Liver (tissue), 8 donors: ENCODE measurements at regions not wholly inside any gene's neighbourhood (a gene's known extent, or its start where the extent isn't known, plus 50 kb on each side); places are given as distances from the start of the nearest gene placed in this dataset.

ENCODE experiments used
- DNase-seq: peaks from one replicate; pipeline ENCODE4 v3.0.0-alpha.2; 2017; ENCODE audit warnings: low spot score
- H3K27ac ChIP-seq, 2 donors: one replicate each; pipeline ENCODE4 v1.7.0; 2013; ENCODE audit warnings: inconsistent platforms in 2 of 2, low read length in 2 of 2, control low read depth in 1 of 2, low read depth in 1 of 2, mild to moderate bottlenecking in 1 of 2
- H3K27me3 ChIP-seq, 4 donors: one replicate each; pipeline versions ENCODE4 v1.6.1 to v1.7.0; 2013; ENCODE audit warnings: low read length in 3 of 4, inconsistent platforms in 1 of 4, mild to moderate bottlenecking in 1 of 4, moderate library complexity in 1 of 4; ENCODE audit not compliant: control insufficient read depth in 4 of 4, insufficient read depth in 4 of 4
- H3K36me3 ChIP-seq, 4 donors: one replicate each; pipeline versions ENCODE4 v1.6.1 to v1.7.0; 2013; ENCODE audit warnings: low read length in 3 of 4, mild to moderate bottlenecking in 3 of 4, low read depth in 1 of 4, moderate library complexity in 1 of 4; ENCODE audit not compliant: control insufficient read depth in 4 of 4, insufficient read depth in 3 of 4
- H3K4me1 ChIP-seq, 4 donors: one replicate each; pipeline versions ENCODE4 v1.6.1 to v1.7.0; 2013; ENCODE audit warnings: low read length in 3 of 4, mild to moderate bottlenecking in 3 of 4, moderate library complexity in 1 of 4; ENCODE audit not compliant: control insufficient read depth in 4 of 4, insufficient read depth in 4 of 4
- H3K4me3 ChIP-seq, 3 donors: one replicate each; pipeline versions ENCODE4 v1.6.1 to v1.7.0; 2013; ENCODE audit warnings: low read length in 3 of 3, control low read depth in 1 of 3, low read depth in 1 of 3, mild to moderate bottlenecking in 1 of 3
- H3K9ac ChIP-seq, 2 donors: one replicate each; pipeline ENCODE4 v1.7.0; 2013; ENCODE audit warnings: low read length in 2 of 2, mild to moderate bottlenecking in 2 of 2, moderate library complexity in 2 of 2, control low read depth in 1 of 2, low read depth in 1 of 2
- H3K9me3 ChIP-seq, 4 donors: one replicate each; pipeline versions ENCODE4 v1.6.1 to v1.7.0; 2013; ENCODE audit warnings: low read length in 3 of 4; ENCODE audit not compliant: control insufficient read depth in 4 of 4
- ATF3 ChIP-seq: IDR thresholded peaks from 2 replicates; pipeline ENCODE4 v1.6.1; 2016; ENCODE audit warnings: antibody characterized with exemption
- CTCF ChIP-seq: fragments of 150-350 bp; IDR thresholded peaks from 2 replicates; pipeline ENCODE4 v1.5.1; 2017; ENCODE audit warnings: improper control_type of control experiment, low read depth, low read length; ENCODE audit not compliant: missing input control
- EGR1 ChIP-seq, 2 donors: IDR thresholded peaks; 2 replicates each; pipeline ENCODE4 v1.6.1; 2016 to 2018; ENCODE audit warnings: antibody characterized with exemption in 2 of 2, low read depth in 2 of 2
- FOXA1 ChIP-seq: IDR thresholded peaks from 2 replicates; pipeline ENCODE4 v1.6.1; 2016; ENCODE audit warnings: antibody characterized with exemption
- FOXA2 ChIP-seq: IDR thresholded peaks from 2 replicates; pipeline ENCODE4 v1.6.1; 2016; ENCODE audit warnings: antibody characterized with exemption
- GABPA ChIP-seq, 2 donors: IDR thresholded peaks in 1 of 2; conservative IDR thresholded peaks in 1 of 2; 2 replicates each; pipeline ENCODE4 v1.6.1; 2016; ENCODE audit warnings: antibody characterized with exemption in 2 of 2, mild to moderate bottlenecking in 1 of 2, moderate library complexity in 1 of 2
- HNF4A ChIP-seq, 2 donors: conservative IDR thresholded peaks; 2 replicates each; pipeline ENCODE4 v1.6.1; 2016; ENCODE audit warnings: antibody characterized with exemption in 2 of 2, mild to moderate bottlenecking in 2 of 2
- HNF4G ChIP-seq: IDR thresholded peaks from 2 replicates; pipeline ENCODE4 v1.6.1; 2016; ENCODE audit warnings: antibody characterized with exemption
- JUND ChIP-seq, 2 donors: IDR thresholded peaks; 2 replicates each; pipeline ENCODE4 v1.6.1; 2016; ENCODE audit warnings: antibody characterized with exemption in 2 of 2
- MAX ChIP-seq: IDR thresholded peaks from 2 replicates; pipeline ENCODE4 v1.6.1; 2016; ENCODE audit warnings: antibody characterized with exemption
- NR2F2 ChIP-seq: IDR thresholded peaks from 2 replicates; pipeline ENCODE4 v1.6.1; 2016; ENCODE audit warnings: antibody characterized with exemption
- RAD21 ChIP-seq, 2 donors: IDR thresholded peaks; 2 replicates each; pipeline ENCODE4 v1.6.1; 2016; ENCODE audit warnings: antibody characterized with exemption in 2 of 2, mild to moderate bottlenecking in 2 of 2
- REST ChIP-seq: IDR thresholded peaks from 2 replicates; pipeline ENCODE4 v1.6.1; 2016; ENCODE audit warnings: antibody characterized with exemption, mild to moderate bottlenecking
- RXRA ChIP-seq, 2 donors: IDR thresholded peaks; 2 replicates each; pipeline ENCODE4 v1.6.1; 2017 to 2018; ENCODE audit warnings: antibody characterized with exemption in 2 of 2, mild to moderate bottlenecking in 1 of 2
- SP1 ChIP-seq: IDR thresholded peaks from 2 replicates; pipeline ENCODE4 v1.6.1; 2018; ENCODE audit warnings: antibody characterized with exemption, mild to moderate bottlenecking
- TAF1 ChIP-seq: conservative IDR thresholded peaks from 2 replicates; pipeline ENCODE4 v1.6.1; 2016; ENCODE audit warnings: antibody characterized with exemption, mild to moderate bottlenecking
- YY1 ChIP-seq: IDR thresholded peaks from 2 replicates; pipeline ENCODE4 v1.6.1; 2016; ENCODE audit warnings: antibody characterized with exemption, mild to moderate bottlenecking
- ZBTB33 ChIP-seq: IDR thresholded peaks from 2 replicates; pipeline ENCODE4 v1.6.1; 2016; ENCODE audit warnings: antibody characterized with exemption
- WGBS: extraction: QIAGEN DNeasy Blood & Tissue Kit; methylation state at CpG from one replicate; pipeline ENCODE4 v1.1.7; 2013; 5-methylcytosine and 5-hydroxymethylcytosine counted together
- donor health status: healthy.
- donor health status: healthy.
- donor health status: healthy.
- donor health status: healthy.
- donor health status: healthy.

GRCh38 chr2:102078773-102079172, 63.8 kb upstream of the IL1R1 start:
- Histone ChIP-seq H3K4me3 (no peak overlapping the region), H3K36me3 (no peaks in the 10 kb centered on the region), H3K4me1 (peaks cover 0 to 7% (median 1%) of the 10 kb centered on the region in 4 donors), H3K9me3 (no peaks in the 10 kb centered on the region), H3K27me3 (no peaks in the 10 kb centered on the region), H3K27ac (no peak overlapping the region), H3K9ac (no peak overlapping the region)
- TF ChIP-seq YY1 (no peak), ATF3 (no peak), MAX (no peak), SP1 (no peak), HNF4A (conservative IDR thresholded peaks at IDR 0.05) (no peak), TAF1 (no peak)
- DNase-seq: no peak

GRCh38 chr2:102080451-102081242, 61.9 kb upstream of the IL1R1 start:
- 95% methylated on average over 6 of the region's 6 CpGs for WGBS
- Histone ChIP-seq H3K27me3 (no peaks in the 10 kb centered on the region), H3K27ac (no peak overlapping the region)

More at GRCh38 chr2:102080451-102081242, 61.9 kb upstream of the IL1R1 start:
- no peak overlapping the region for H3K9ac ChIP-seq
- DNase-seq: no peak
- TF ChIP-seq HNF4G (no peak), REST (no peak), HNF4A (conservative IDR thresholded peaks at IDR 0.05) (no peak), MAX (no peak), RAD21 (IDR thresholded peaks at IDR 0.05) (no peak), SP1 (no peak), TAF1 (no peak), NR2F2 (no peak), JUND (IDR thresholded peaks at IDR 0.05) (no peak), EGR1 (IDR thresholded peaks at IDR 0.05; ENCODE audit: low read depth in 2 of 2) (no peak), FOXA1 (no peak), RXRA (IDR thresholded peaks at IDR 0.05) (no peak), ATF3 (no peak), ZBTB33 (no peak), FOXA2 (no peak), YY1 (no peak), CTCF (no peak), GABPA (IDR thresholded peaks at IDR 0.05 in 1 of 2, conservative IDR thresholded peaks at IDR 0.05 in 1 of 2) (no peak)
- peaks cover 0 to 3% (median 1%) of the 10 kb centered on the region in 4 donors for H3K4me1 ChIP-seq
- no peak overlapping the region for H3K4me3 ChIP-seq
- no peaks in the 10 kb centered on the region for H3K36me3 ChIP-seq
- H3K9me3 ChIP-seq: no peaks in the 10 kb centered on the region
